GM19455 (cell line): ENCODE measurements at regions not wholly inside any gene's neighbourhood (a gene's known extent, or its start where the extent isn't known, plus 50 kb on each side); places are given as distances from the start of the nearest gene placed in this dataset.
"Not testable (repeated sequence)": the region's sequence is repeated elsewhere in the genome, so short reads cannot be mapped to it uniquely, and the experiment has no call there.

Experiments used
- ATAC-seq: cut with Tn5 transposase; IDR thresholded peaks from one replicate; pipeline ENCODE4 v1.9.1; 2021; ENCODE audit not compliant: unreplicated experiment

DNA sequence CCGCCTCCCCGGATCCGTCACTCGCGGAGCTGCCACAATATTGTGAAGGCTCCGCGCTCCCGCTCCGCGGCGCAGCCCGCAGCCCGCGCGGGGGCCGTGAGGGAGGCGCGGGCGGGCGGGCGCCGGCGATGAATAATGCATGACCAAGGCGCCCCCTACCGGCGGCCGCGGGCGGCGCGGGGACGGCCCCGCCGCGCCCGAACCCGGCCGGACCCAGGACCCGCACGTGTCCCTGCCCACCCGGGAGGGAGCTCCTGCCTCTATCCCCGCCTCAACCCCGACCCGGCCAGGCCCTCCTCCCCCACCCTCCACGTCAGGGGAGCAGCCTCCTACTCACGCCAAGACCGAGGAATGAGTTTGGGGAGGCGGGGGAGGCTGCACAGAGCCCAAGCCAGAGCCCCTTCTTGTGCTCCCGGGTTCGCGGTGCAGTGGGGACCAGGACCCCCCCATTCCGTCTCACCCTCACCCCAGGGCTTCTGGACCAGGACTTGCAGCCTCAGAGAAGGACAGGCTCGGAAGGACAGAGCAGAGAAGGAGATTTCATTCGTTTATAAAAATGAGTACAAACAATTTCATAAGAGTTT, 70.8 kb upstream of the CASZ1 start:
- peak; percentile 55 for ATAC-seq

DNA sequence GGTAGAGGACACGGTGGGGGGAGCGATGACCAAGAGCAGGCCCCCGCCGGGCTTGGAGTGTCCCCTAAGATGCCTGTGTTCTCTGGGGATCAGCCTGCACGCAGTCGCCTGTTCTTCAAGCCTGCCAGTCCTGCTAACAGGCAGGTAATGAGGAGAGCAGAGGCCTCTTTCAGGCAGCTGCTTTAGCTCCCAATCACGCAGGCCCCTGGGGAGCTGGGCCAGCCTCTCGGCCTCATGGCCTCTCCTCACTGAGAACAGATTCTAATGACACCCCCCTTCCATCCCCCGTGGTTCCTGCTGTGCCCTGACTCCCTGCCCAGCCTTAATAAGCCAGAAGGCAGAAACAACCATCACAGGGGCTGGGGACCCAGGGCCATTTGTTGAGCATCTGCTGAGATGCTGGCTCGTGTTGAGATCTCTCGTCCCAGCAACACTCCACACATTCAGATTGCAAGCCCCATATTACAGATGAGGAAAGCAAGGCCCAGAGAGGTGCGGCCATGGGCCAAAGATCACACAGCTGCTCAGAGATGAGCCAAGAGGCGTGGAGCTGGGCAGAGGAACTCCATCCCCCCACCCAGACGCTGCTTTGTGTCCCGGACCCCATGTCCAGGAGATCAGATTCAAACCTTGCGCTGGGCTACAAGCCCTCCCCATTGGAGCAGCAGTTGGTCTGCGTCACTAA, 71.6 kb upstream of the CASZ1 start:
- no peak for ATAC-seq

DNA sequence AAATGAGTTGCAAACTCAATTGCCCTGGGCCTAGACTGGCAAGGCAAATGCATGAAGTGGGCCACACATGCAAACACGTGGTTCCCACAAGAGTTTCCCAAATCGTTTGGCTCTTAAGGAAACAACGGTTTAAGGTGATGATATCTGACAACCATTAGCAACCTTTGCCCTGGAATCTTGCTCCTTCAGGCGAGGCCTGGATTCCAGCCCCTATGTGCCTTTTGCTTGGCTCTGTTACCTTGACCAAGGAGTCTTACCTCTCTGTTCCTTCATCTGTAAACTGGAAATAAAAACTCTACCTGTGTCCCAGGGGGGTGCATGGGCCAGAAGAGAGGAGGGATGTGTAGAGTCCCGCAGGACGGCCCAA, 72.1 kb upstream of the CASZ1 start:
- no peak for ATAC-seq

DNA sequence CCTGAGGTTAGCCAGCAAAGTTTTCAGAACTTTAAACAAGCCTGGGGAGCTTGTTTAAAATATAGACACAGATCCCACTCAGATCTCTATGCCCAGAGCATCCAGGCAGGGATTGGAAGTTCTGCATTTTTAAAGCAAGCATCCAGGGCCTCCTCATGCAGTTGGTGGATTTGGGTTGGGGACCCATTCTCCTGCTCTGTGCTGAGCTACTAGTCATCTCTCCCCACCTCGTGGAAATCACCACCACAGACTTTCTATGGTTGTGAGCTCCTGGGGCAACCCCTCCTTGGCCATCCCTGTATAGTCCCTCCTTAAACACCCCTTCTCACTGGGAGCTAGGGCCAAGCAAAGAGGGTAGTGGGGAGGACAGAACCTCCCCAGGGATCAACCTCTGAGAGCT, 73.5 kb upstream of the CASZ1 start:
- ATAC-seq, result no peak

DNA sequence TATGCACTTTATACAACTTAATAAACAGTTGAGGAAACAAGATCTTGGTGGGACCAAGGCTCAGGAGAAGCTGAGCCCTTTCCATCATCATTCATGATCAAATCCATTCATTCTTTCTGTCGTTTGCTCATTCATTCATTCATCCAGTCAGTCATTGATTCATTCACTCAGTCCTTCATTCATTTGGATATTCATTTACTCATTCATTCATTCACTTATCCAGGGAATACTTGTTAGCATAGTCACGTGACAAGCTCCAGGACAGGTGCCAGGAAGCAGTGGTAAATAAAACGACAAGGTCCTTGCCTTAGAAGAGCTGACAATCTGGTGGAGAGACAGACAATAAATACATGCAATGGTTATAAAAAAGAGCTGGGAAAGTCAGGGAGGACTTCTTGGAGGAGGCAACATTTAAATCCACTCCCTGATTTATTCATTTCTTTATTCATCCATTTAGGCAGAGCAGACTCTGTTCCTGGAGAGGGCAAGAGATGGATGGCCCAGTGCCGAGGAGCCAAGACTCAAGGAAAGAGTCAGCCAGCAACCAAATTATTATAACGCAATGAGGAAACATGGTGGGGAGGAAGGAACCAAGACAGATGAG, 74.1 kb upstream of the CASZ1 start:
- ATAC-seq, result no peak

DNA sequence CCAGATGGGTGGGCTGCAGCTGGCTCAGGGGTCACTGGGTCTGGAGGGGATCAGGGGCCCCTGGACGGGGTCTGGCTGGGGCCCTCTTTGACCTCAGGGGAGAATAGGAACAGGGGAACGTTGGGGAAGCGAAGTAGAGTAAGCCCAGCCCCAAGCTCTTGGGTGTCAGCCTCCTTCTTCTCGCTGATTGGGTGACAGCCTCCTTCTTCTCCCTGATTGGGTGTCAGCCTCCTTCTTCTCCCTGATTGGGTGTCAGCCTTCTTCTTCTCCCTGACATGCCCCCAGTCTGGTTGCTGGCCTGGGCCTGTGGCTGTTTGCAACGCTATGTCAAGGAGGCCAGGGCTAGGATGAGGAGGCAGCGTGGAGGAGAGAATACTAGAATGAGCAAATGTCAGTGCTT, 76.7 kb upstream of the CASZ1 start:
- no peak for ATAC-seq

DNA sequence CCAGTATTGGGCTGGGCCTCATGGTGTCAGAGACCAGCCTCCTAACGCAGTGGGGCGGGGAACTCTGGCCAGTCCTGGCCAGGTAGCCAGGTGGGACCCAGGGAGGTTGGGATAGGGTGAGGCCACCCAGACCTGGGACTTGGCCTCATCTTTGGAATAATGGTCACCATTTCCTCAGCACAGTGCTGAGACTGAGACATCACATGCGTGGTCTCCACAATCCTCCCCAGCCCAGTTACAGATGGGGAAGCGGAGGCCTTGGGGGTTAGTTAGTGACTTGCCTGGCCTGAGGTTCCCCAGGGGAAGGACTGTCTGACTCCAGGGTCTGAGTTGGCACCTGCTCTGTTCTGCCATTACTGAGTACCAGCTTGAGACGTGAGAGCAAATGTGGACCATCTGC, 77.9 kb upstream of the CASZ1 start:
- no peak for ATAC-seq

DNA sequence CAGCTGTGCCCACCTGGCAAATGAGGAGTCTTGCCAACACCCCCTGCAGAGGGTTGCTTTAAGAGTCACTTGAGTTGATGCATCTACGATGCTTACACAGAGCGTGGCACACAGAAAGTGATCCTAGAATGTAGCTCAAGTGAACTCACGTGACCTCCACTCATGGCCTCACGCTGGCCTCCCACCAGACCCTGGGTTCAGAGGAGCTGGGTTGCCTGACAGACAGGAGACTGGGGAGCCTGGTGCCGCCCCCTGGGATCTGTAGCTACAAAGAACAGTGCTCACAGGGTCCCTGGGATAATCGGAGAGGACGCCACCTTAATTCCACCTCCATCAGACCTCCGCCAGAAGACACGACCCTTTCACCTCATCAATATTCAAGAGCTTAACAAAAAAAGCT, 81.4 kb upstream of the CASZ1 start:
- ATAC-seq, result no peak

DNA sequence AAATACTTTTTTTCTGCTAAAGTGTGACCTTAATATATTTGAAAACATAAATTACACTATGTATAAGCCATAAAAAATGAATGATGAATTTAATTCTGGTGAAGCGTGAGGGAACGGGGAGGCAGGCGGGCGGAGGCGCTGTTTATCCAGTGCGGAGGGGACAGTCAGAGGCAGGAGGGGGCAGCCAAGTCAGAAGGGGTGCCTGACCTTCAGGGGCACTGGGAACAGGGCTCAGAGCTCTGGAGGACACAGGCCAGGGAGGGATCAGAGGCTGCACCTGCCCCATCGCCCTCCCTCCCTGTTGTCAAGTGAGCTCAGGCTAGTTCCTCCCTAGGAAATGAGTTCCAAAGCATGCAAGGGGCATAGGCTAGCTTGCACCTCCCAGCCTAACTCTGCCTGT, 82.0 kb upstream of the CASZ1 start:
- no peak for ATAC-seq

DNA sequence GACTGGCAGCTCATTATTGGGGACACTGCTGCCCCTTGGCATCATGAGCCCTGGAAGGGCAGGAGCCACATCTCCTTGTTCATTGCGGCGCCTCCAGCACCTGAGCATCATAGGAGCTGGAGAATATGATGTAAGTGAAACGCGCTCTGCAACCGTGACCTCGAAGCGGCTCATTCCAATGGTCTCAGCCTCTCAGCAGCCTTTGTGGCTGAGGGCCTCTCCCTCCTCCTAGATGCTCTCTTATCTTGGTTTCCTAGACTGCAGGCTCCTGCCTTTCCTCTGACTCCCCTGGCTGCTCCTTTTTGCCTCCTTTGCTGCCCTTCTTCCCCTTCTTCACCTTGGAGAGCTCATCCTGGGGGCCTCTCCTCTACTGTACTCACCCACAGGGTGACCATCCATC, 83.6 kb upstream of the CASZ1 start:
- no peak for ATAC-seq

DNA sequence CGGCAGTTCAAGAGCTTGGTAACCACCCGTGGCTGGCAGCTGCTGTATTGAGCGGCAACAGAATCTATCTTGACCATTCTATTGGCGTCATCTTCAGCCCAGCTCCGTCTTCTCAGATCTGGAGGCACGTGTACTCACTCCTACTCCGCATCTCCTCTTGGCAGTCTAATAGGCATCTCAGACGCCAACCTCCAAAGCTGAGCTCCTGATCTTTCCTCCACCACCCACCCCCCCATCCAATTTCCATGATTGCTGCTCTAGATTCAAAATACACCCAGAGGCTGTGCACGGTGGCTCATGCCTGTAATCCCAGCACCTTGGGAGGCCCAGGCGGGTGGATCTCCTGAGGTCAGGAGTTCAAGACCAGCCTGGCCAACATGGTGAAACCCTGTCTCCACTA, 84.6 kb upstream of the CASZ1 start:
- no peak for ATAC-seq

DNA sequence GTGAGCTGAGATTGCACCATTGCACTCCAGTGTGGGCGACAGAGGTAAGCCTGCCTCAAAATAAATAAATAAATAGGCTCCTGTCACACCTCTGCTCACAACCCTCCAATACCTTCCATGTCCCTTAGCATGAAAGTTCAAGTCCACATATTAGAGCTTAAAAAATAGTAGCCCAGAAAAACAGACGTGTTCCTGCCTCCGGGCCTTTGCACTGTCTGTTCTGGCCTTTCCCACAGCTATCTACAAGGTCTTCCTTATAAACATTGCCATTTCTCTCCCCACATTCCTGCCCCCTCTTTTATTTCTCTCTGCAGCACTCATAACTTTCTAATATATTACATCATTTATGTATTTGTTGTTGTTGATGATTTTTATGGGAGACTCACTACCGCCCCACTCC, 85.6 kb upstream of the CASZ1 start:
- ATAC-seq, result no peak

DNA sequence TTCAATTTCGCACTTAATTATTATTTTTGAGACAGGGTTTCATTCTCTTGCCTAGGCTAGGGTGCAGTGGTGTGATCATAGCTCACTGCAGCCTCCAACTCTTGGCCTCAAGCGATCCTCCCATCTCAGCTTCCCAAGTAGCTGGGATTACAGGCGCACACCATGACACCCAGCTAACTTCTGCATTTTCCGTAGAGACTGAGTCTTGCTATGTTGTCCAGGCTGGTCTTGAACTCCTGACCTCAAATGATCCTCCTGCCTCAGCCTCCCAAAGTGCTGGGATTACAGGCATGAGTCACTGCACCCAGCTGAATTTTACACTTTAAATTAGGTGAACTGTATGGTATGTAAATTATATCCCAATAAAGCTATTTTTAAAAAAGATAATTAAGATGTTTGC, 90.6 kb upstream of the CASZ1 start:
- not testable (repeated sequence) for ATAC-seq

DNA sequence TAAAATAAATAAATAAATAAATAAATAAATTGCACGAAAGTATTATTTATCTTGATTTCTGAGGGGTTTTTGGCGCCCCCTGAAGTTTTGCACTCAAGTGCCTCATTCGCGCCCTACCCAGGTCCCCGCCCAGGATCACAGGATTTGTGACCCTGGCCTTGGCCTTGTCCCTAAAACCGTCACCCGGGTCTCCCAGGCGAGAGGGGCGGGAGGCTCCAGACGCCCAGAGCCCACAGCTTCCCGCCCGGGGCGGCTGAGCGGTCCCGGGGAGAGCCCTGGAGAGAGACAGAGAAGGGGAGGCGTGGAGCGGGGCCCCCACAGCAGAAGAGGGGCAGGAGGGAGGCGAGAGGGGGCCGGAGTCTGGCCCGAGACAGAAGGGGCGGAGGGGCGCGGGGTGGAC, 91.8 kb upstream of the CASZ1 start:
- ATAC-seq, result no peak

DNA sequence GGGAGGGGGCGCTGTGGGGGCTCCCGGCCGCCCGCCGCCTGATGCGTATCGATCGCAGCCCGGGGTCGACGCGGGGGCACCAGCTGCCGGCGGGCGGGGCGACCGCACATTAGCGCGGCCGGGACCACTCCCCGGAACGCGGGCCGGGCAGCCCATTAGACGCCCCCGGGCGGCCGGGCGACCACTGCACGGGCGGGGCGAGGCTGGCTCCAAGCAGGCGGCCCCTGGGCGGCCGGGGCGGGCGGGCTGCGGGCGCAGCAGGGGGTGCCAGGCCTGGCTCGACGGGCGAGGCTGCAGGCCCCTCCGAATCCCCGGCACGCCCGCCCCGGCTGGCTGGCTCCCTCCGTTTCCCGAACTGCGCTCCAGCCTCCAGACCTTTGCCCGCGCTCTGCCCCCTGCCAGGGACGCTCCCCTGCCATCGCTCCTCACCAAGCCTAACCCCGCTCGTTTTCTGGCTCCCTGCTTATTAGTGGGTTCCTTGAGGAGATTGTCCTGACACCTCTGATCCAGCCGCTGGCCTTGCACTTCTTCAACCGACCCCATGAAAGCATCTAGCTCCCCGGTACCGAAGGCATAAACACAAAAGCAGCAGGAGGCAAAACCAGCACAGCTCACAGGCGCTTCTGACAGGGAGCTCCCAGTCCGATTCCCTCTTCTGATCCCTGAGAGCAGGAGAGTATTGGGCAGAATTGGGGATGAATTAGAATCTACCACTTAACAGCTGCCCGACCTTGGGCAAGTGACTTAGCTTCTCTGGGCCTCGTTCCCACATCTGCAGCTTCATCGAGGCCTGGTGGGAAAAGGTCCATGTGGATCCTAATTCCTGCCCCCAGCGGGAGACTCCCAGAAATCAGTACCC, 92.6 kb upstream of the CASZ1 start:
- no peak for ATAC-seq

DNA sequence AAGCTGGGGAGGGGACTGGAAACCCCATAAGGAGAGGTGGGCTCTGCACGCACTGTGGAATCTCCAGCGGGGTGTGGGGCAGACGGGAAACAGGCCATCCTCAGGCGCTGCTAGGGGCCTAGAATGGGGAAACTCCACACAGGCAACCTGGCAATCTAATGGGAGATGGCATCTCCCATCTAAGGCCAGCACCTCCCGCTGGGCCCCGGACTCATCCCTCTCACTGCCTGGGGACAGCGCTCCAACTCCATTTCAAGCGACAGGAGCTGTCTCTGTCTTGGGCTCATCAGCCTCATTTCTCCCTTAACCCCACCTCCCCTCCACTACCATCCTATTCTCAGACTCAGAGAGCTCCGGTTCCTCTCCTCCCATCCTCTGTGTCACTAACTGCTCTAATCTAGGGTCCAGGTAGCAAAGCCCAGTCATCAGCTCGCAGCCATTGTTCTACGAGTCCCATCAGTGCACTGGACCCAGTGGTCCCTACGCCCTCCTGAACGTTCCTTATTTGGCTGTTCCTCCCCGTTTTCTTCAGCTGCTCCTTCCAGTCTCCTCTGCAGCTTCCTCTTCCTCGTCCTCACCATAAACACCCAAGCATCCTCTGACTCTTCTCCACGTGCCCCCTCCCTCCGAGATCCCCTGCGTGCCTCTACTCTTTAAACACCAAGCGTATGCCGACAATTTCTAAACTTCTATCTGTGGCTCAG, 93.4 kb upstream of the CASZ1 start:
- no peak for ATAC-seq

DNA sequence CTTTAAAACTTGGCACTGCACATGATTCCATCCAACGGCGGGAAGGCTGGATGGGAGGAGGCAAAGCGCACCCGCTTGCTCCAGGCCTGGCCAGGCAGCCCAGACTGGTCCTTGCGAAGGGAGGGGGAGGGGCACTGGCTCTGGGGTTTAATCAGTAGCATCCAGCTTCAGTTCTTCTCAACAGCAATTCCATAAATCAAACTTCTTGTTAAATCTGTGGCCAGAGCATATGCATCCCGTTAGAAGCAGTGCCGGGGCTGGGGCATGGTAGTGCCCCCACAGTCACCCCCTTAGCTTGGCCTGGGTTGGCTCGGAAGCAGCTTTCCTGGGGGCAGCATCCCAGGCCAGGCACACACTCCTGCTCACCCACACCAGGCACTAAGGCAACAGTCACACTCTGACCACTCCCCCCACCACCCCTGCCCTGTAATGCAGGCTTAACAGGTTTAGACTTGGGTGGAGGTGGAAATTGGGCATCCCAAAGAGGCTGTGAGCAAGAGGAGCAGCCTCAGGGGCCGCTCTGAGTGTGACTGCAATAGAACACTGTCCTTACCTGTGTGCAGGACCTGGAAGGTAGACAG, 94.1 kb upstream of the CASZ1 start:
- no peak for ATAC-seq

DNA sequence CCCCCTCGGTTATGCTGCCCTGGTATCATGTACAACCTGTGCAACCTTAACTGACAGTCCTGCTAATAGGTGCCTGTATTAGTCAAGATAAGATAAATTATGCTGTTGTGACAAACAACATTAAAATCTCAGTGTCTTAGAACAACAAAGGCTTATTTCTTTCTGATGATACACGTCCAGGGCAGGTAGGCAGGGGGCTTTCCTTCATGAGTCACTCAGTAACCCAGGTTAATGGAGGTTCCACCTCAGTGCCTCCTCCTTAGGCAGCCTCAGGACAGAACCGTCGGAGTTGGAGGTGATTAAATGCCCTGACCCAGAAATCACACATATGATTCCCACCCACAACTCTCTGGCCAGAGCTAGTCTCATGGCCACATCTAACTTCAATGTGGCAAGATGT, 94.6 kb upstream of the CASZ1 start:
- ATAC-seq, result no peak

DNA sequence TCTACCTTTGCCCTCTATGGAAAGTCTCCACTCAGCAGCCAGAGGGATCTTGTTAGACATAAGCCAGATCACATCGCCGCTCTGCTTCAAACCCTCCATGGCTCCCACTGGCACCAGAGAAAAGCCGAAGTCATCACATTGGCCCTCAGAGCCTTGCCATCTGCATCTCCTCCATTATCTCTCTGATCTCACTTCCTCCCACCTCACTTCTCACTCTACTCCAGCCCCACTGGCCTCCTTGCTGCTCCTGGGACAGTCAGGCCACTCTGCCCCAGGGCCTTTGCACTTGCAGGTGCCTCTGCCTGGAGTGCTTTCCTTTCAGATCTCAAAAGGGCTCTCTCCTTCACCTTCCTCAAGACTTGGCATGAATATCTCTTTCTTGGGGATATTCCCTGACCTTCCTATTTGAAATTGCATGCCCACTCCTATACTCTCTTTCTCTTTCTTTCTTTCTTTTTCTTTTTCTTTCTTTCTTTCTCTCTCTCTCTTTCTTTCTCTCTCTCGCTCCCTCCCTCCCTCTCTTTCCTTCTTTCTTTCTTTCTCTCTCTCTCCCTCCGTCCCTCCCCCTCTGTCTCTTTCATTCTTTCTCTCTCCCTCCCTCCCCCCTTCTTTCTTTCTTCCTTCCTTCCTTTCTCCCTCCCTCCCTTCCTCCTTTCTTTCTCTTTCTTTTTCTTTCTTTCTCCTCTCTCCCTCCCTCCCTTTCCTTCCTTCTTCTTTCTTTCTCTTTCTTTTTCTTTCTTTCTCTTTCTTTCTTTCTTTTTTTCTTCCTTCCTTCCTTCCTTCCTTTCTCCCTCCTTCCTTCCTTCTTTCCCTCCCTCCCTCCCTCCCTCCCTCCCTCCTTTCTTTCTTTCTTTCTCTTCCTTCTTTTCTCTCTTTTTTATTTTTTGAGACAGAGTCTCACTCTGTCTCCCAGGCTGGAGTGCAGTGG, 96.0 kb upstream of the CASZ1 start:
- ATAC-seq, result no peak

DNA sequence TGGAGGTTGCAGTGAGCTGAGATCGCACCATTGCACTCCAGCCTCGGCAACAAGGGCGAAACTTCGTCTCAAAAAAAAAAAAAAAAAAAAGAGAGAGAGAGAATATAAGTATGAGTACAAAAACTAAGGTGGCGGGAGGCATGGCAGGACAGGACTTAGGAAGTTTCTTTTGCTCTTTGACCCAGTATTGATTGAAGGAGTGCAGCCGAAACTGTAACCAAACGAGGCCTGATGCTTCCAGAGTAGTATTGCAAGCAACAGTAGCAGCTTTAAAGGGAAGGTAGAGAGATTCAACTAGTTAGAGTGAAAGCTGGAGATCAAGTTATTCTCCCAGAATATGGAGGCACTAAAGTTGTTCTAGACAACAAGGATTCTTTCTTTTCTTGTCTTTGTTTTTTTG, 99.2 kb upstream of the CASZ1 start:
- no peak for ATAC-seq
